HUES48 (cell line): ENCODE measurements at regions not wholly inside any gene's neighbourhood (a gene's known extent, or its start where the extent isn't known, plus 50 kb on each side); places are given as distances from the start of the nearest gene placed in this dataset.
"Not testable (repeated sequence)": the region's sequence is repeated elsewhere in the genome, so short reads cannot be mapped to it uniquely, and the experiment has no call there.

Experiments used
- H3K27ac ChIP-seq: one replicate; pipeline ENCODE4 v1.7.0; 2013; ENCODE audit warnings: low read depth, low read length, inconsistent platforms
- H3K27me3 ChIP-seq: 2 replicates; pipeline ENCODE4 v1.6.1; 2013; ENCODE audit warnings: mild to moderate bottlenecking, low read length; ENCODE audit not compliant: control insufficient read depth, insufficient read depth
- H3K36me3 ChIP-seq: 2 replicates; pipeline ENCODE4 v1.6.1; 2013; ENCODE audit warnings: low read length; ENCODE audit not compliant: control insufficient read depth, insufficient read depth
- H3K4me1 ChIP-seq: 2 replicates; pipeline ENCODE4 v1.6.1; 2013; ENCODE audit warnings: mild to moderate bottlenecking, low read length; ENCODE audit not compliant: control insufficient read depth, insufficient read depth
- H3K4me3 ChIP-seq: 2 replicates; pipeline ENCODE4 v1.5.1; 2013; ENCODE audit warnings: mild to moderate bottlenecking, low read depth, low read length
- H3K9ac ChIP-seq: 2 replicates; pipeline ENCODE4 v1.6.1; 2013; ENCODE audit warnings: mild to moderate bottlenecking, low read depth, low read length, moderate library complexity
- H3K9me3 ChIP-seq: 2 replicates; pipeline ENCODE4 v1.6.1; 2013; ENCODE audit warnings: low read length; ENCODE audit not compliant: control insufficient read depth, insufficient read depth

DNA sequence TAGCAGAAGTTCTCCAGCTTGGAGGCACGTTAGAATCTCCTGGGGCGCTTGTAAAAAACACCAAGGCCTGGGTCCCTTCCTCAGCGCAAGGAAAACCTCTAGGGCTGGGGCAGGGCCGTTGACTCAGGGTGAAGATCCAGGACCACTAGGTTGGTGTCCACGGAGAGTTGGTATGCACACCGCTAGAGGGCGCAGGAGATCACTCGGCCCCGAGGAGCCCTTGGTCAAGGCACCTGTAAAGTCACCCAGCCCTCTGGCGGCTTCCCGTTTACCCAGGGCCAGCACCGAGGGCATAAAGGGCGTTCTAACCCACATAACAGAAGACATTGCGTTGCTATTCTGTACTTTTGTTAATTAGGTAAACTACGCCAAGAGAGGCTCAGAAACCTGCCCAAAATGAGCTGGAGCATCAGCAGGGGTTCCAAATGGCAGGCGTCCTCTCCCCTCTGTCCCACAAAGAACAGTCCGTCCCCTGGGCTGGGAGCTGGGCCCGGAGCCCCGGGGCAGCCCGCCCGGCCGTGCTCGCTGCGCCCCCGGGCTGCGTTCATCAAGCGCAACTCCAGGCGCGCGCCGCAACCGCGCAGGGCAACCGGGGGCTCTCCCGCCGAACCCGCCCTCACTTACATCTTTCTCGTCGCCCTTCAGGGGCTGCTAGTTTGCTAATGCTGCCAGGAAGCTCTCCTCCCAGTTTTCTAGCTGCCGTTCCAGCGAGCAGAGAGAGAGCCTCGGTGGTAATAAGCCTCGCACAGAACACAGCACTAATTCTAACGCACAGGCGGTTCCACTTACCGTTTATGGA is 332.1 kb downstream of the ARRDC4 start:
- H3K36me3 ChIP-seq, result no peaks in the 10 kb centered on the region
- no peak overlapping the region for H3K27ac ChIP-seq
- H3K4me1 ChIP-seq, result no peaks in the 10 kb centered on the region
- peaks cover 22% of the 10 kb centered on the region for H3K27me3 ChIP-seq
- H3K9ac ChIP-seq, result no peak overlapping the region
- H3K9me3 ChIP-seq, result no peaks in the 10 kb centered on the region
- peak overlapping the region; percentile 69 for H3K4me3 ChIP-seq

DNA sequence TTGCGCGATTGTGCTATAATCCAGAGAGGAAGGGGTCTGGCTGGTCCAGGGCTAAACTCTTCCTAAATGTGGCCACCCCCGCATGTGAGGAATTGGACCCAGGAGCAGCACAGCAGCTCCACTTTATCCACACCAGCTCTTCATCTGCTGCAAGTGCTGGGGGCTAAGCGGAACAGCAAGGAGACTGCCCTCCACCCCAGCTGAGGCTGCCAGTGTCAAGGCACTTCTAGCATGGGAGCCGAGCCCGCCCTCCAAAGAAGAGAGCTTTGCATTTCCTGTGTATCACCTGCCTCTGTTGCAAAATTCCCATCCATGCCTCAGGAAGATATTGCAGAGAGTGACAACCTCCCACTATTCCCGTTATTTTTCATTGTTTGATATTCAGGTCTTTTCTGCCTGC is 333.6 kb downstream of the ARRDC4 start:
- H3K9me3 ChIP-seq, result no peaks in the 10 kb centered on the region
- peaks cover 22% of the 10 kb centered on the region for H3K27me3 ChIP-seq

DNA sequence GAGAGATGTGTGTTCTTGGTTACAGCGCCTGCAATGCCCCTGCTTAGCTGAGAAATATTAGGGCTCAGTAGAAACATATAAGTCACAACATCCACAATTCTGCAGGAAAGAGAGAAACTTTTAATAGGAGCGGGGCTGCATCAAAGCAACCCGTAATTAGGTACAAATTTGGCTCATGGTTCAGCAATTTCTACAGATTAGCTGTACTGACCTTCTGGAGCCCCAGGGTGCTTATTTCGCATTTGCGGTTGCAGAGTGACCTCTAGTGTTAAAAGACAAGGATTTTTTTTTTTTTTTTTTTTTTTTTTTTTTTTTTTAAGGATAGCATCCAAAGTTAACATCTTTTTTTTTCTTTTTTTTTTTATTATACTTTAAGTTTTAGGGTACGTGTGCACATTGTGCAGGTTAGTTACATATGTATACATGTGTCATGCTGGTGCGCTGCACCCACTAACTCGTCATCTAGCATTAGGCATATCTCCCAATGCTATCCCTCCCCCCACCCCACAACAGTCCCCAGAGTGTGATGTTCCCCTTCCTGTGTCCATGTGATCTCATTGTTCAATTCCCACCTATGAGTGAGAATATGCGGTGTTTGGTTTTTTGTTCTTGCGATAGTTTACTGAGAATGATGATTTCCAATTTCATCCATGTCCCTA is 334.7 kb downstream of the ARRDC4 start:
- H3K36me3 ChIP-seq, H3K9ac ChIP-seq, H3K4me1 ChIP-seq, H3K4me3 ChIP-seq, H3K9me3 ChIP-seq, H3K27ac ChIP-seq: not testable (repeated sequence)
- H3K27me3 ChIP-seq, result peaks cover 22% of the 10 kb centered on the region

More for the DNA sequence above, 333.6 kb downstream of the ARRDC4 start:
- Histone ChIP-seq H3K4me3 (no peak overlapping the region), H3K36me3 (no peaks in the 10 kb centered on the region), H3K27ac (no peak overlapping the region), H3K9ac (no peak overlapping the region), H3K4me1 (no peaks in the 10 kb centered on the region)

DNA sequence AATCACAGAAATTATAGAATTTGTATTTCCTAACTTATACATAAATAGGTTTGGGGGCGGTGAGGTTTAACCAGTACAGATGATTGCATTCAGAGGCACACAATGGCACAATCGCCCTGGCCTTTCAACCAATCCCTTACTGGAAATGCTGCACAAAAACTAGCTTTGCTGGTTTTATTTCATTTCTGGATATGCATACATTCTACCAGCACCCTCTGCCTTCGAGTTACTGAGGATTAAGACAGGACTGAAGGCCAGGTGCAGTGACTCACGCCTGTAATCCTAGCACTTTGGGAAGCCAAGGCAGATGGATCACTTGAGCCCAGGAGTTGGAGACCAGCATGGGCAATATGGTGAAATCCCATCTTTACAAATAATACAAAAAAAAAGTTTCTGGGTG is 336.1 kb downstream of the ARRDC4 start:
- Histone ChIP-seq H3K9ac (no peak overlapping the region), H3K27me3 (peaks cover 22% of the 10 kb centered on the region)

DNA sequence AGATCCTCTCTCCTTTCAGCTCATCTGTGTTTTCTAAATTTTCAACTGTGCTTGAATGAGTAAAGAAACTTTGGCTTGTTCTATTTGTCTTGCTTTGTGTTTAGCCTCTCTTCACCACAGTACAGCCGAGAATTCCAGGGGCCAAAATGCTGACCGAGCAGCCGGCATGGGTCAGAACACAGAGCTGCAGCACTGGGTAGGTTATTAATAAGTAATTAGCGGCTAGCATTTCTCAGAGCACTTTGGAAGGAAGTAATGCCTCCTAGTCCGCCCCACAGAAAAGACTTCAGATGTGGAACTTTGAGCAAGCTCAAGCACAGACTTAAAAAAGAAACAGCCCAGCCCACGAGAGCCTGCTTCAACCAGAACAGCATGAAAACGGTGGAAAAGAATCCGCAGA is 343.9 kb downstream of the ARRDC4 start:
- no peak overlapping the region for H3K27ac ChIP-seq
- H3K36me3 ChIP-seq, result no peaks in the 10 kb centered on the region
- no peak overlapping the region for H3K4me3 ChIP-seq
- H3K4me1 ChIP-seq, result no peaks in the 10 kb centered on the region
- H3K9me3 ChIP-seq, result no peaks in the 10 kb centered on the region
- H3K27me3 ChIP-seq, result no peaks in the 10 kb centered on the region
- no peak overlapping the region for H3K9ac ChIP-seq

More for the DNA sequence above, 336.1 kb downstream of the ARRDC4 start:
- Histone ChIP-seq H3K36me3 (no peaks in the 10 kb centered on the region), H3K9me3 (no peaks in the 10 kb centered on the region), H3K27ac (no peak overlapping the region), H3K4me3 (no peak overlapping the region), H3K4me1 (no peaks in the 10 kb centered on the region)

DNA sequence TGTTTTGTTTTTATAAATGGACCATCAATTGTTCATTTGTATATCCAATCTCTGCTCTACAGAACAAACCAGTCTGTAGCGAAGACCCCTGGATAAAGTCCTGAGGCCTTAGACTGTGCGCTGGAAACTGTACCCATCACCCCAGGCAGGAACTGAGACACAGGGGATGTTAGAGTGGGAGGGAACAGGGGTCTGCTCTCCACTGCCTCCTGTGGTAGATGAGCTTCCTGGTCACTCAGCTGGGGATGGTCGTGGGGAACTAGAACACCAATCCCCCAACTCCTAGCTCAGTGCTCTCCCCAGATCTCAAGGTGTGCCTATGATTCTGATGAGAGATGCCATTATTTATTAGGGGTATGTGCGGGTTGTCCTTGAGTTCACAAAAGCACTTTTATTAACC is 340.2 kb upstream of the IGF1R start:
- Histone ChIP-seq H3K9me3 (no peaks in the 10 kb centered on the region), H3K27ac (no peak overlapping the region), H3K4me1 (no peaks in the 10 kb centered on the region), H3K4me3 (no peak overlapping the region), H3K27me3 (no peaks in the 10 kb centered on the region), H3K36me3 (no peaks in the 10 kb centered on the region), H3K9ac (no peak overlapping the region)

DNA sequence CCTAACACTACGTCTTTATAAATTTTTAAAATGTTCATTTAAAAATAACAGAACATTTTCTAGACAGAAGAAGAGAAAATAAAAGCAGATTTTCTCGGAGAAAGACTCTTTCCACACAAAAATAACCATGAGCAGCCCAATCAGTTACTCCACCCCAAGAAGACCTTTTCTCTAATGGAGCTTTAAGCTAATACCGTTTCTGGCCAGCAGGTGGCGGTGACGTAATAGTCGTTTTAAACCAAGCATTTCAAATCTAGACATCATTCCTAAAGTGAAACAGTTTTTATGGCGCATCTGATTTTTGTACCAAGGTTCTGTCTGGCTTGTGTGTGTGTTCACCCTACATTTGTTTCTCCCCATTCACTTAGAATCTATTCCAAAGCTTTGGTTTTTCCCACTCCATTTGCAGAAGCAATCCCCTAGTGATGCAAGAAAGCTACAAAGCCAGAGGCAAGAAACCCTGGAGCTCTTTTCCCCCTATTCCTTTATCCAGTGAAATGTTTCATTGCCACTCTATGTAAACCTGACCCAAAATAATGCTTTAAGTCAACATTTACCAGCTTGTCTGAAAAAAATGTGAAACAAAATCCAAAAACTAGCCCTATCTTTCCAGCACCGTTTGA is 336.7 kb upstream of the IGF1R start:
- Histone ChIP-seq H3K9me3 (no peaks in the 10 kb centered on the region), H3K36me3 (no peaks in the 10 kb centered on the region), H3K4me1 (no peaks in the 10 kb centered on the region), H3K27me3 (no peaks in the 10 kb centered on the region), H3K27ac (no peak overlapping the region), H3K9ac (no peak overlapping the region), H3K4me3 (no peak overlapping the region)

DNA sequence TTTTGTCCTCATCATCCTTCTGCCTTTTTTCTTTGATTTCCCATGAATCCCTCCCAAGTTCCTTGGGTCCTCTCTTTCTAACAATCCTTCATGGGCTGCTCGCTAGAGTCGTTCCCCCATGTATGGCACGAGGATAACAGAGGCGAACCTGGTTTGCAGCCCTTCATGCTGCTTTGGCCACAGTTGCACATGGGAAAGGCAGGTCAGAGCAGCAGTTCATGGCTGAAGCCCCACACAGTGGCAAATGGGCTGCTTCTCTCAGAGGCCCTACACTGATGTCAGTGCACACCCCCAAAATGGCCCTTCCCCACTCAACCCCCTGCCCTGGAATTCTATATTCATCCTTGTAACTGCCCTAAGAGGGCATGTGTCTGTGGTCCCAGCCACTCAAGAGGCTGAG is 335.4 kb upstream of the IGF1R start:
- no peaks in the 10 kb centered on the region for H3K36me3 ChIP-seq
- H3K27me3 ChIP-seq, result no peaks in the 10 kb centered on the region
- no peak overlapping the region for H3K4me3 ChIP-seq
- no peaks in the 10 kb centered on the region for H3K9me3 ChIP-seq
- no peak overlapping the region for H3K27ac ChIP-seq
- no peaks in the 10 kb centered on the region for H3K4me1 ChIP-seq
- no peak overlapping the region for H3K9ac ChIP-seq

DNA sequence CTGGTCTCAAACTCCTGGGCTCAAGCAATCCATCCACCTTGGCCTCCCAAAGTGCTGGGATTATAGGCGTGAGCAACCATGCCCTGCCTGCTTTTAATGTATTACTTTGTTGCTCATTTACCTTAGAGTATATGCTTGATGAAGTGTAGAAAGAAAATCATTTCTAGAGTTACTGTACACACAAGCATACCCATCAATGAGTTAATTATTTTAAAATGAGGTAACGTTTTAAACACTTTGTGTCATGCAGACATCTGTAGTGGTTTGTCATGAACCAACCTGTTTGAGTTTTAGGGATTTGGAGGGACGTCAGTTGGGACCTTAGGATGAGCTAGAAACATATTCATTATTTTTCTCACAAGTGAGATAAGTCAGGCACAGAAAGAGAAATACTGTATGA is 332.4 kb upstream of the IGF1R start:
- no peak overlapping the region for H3K4me3 ChIP-seq
- H3K9me3 ChIP-seq, result peaks cover 7% of the 10 kb centered on the region; the same call in 1 of the 2 replicates
- no peaks in the 10 kb centered on the region for H3K36me3 ChIP-seq
- no peaks in the 10 kb centered on the region for H3K27me3 ChIP-seq
- no peaks in the 10 kb centered on the region for H3K4me1 ChIP-seq
- H3K9ac ChIP-seq, result no peak overlapping the region
- no peak overlapping the region for H3K27ac ChIP-seq

DNA sequence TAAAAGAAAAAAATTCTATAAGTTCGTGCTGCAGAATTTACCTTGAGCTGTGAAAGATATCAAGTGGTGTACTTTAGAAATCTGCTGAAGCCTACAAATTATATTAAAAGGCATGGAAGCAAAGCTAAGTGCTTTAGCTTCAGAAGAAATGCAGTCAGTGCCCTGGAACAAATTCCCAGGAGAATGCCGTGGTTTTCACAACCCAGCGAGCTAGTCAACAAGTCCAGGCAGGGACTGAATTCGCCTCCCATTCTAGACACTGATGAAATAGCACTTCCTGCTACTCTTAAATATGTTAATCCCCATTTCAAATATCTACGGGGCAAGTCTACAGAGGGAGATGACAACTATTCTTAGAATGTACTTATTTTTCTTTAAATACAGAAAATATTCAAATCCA is 326.4 kb upstream of the IGF1R start:
- Histone ChIP-seq H3K4me3 (no peak overlapping the region), H3K4me1 (no peaks in the 10 kb centered on the region), H3K27ac (no peak overlapping the region), H3K36me3 (no peaks in the 10 kb centered on the region), H3K9ac (no peak overlapping the region), H3K27me3 (no peaks in the 10 kb centered on the region), H3K9me3 (peaks cover 26% of the 10 kb centered on the region)

DNA sequence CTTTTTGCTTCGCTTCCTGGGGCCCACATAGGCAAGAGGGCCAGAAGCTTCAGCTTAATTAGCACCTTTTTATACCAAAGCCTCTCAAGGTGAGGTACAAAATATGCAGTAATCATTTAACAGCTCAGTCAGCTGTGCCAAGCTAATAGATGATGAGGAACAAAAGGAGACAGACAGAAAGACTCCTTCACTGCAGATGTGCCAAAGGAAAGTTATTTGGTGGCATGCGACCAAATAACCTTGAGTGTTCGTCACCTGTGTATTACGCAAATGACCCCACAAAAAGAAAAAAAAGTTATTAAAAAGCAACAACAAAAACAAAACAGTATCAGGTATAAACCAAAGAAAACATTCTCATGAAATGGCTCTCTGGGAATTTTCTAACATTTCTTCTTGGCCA is 325.8 kb upstream of the IGF1R start:
- H3K27ac ChIP-seq, result no peak overlapping the region
- H3K9me3 ChIP-seq, result peaks cover 26% of the 10 kb centered on the region
- no peak overlapping the region for H3K9ac ChIP-seq
- H3K4me3 ChIP-seq, result no peak overlapping the region
- no peaks in the 10 kb centered on the region for H3K4me1 ChIP-seq
- H3K27me3 ChIP-seq, result no peaks in the 10 kb centered on the region
- no peaks in the 10 kb centered on the region for H3K36me3 ChIP-seq
